ENCODE measurements at regions not wholly inside any gene's neighbourhood (a gene's known extent, or its start where the extent isn't known, plus 50 kb on each side); places are given as distances from the start of the nearest gene placed in this dataset.
"Not testable (repeated sequence)": the region's sequence is repeated elsewhere in the genome, so short reads cannot be mapped to it uniquely, and the experiment has no call there.

DNA sequence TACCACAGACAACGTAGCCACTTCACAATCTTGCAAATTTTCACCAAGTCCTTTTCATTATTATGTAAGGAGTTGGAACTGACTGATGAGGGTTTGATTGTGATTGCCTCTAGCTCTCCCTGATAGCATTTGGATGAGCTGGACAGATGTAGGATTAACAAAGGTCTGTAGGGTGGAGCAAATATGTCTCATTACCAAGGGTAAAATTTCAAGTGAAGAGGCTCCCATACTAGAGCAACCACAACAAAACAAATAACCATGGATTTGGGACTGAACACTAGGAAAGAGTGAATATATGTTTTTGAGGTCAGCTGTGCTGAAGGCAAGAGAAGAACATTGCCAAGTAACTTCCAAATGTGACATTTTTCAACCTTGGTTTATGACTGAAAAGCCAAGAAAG, 281.7 kb downstream of the NEBL start:
- no peak for DNase-seq (ENCODE audit: low read depth)

DNA sequence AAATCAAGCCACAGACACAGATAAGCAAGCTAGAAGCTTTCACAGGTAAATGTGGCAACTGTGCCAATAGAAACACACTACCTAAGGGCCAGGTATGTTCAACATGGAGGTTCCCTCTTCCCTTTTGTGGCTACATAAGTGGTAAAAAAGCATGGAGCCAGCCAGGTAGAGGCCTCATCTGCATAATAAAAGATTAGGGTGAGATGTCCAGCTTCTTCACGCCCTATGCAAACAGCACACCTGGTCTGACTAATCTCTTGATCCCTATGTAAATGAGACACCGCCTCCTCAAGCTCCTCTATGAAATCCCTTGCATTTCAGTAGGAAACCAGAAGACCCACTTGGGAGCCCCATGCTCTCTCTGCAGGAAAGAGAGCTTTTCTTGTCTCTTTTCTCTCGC, 282.2 kb downstream of the NEBL start:
- no peak for DNase-seq (ENCODE audit: low read depth)

DNA sequence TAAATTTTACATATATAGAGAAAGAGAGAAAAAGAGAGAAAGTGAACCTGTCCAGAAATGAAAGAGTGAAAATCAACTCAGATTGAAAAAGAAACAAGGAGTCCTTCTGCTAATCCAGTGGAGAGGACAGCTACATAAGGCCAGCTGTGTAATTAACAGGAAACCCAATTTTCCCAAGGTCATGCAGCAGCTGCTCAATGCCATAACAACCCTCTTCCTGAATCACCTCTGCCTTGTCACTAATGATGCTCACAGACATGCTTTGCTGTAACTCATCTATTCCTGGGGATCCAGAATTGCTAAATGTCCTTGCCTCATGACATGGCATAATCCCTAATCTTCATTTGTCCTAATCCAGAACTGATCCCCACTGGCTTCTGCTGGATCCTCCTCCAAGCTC, 288.6 kb downstream of the NEBL start:
- DNase-seq (ENCODE audit: low read depth), result no peak

DNA sequence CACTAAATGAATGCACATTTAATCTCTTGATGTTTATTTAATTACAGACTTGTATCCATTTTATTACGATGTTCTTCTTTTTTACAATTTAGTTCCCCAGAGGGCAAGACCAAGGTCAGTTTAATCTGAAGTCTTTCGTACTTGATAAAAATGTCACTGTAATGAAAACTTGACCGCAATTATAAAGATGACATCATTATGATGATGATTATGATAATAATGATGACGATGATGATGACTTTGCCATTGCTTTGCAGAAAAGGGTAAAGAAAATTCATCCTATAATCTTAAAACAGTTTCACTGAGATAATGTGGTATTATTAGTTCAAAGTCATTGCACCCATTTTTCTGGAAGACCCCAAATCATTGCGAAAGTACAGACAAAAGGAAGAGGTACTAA, 290.1 kb downstream of the NEBL start:
- DNase-seq (ENCODE audit: low read depth), result no peak

DNA sequence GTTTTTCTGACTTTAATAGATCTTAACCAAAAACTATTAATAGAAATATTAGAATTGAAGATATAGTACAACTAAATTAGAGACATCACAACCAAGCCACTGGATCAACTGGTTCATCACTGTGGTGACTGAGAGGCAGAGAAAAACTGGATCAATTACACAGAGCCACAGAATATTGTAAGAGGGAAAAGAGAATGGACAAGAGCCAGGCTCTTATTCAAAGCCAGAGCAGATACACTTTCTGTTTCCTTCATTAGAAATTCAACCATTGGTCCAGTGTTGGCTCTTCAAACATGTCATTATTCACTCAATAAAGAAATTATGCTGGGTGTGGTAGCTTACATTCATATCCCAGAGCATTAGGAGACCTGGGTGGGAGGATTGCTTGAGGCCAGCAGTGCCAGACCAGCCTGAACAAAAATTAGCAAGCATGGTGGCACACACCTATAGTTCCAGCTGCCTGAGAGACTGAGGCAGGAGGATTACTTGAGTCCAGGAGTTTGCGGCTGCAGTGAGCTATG, 295.1 kb downstream of the NEBL start:
- DNase-seq (ENCODE audit: low read depth), result no peak

DNA sequence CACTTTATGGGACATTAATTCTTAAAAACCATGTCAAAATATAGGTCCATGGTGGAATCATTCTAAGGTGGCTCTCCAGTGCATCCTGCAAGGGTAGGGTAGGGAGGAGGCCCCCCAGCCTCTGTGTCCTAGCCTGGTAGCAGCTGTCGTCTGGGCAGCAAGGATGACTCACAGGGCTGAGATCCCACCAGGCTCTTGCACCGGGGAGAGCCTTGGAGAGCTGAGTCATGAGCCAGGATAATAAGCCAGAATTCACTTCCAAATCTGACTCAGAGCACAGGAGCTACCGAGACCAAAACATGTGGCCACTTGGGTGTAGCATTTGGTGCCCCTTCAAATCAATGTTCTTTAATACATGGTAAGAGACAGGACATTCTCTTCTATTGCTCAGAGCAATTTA, 298.5 kb downstream of the NEBL start:
- peak; percentile 69 for DNase-seq (ENCODE audit: low read depth)

DNA sequence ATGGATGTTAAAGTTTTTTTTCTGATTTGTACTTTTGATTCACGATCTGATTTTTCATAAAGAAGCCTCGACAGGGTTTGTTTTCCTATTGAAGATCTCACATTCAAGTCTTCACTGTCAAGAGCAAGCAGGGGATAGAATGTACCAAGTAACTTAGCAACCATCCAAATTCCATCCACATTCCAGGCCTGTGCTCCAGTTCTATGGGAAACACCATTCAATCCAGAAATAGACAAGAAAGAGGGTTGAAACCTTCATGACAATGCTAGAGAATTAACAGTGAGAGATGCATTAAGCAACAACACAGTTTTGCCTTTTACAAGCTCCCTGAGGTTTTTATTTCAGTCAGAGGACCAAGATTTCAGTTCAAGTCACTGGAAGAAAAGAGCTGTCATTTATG, 300.2 kb downstream of the NEBL start:
- DNase-seq (ENCODE audit: low read depth), result no peak

DNA sequence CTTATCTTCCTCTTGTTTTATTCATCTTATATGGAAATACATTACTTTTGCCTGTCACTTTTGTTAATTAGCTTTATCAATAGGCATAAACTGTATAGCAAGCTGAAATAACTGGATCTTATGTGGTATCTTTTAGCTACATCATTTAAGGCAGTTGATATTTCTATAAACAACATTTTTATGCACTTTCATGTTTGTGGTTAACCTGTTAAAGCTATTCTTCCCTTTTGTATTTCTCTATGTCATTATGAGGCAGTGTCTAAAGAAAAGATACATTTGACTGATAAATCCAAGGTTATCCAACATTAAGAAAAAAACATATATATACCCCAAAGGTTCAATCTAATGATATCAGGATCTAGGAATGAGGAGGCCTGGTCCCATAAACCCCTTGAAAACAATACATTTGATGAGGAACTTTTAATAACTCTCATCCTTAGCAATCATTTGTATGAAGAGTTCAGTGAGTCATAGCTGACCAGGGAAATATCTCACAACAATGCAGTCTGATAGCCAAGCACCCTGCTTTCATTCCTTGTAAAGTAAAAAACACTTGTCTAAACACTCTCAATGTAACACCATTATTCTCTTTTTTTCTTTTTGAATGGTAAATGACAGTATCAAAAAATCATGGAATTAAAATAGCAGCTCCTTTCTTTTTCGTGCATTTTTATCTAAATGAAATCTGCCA, 300.9 kb downstream of the NEBL start:
- no peak for DNase-seq (ENCODE audit: low read depth)

DNA sequence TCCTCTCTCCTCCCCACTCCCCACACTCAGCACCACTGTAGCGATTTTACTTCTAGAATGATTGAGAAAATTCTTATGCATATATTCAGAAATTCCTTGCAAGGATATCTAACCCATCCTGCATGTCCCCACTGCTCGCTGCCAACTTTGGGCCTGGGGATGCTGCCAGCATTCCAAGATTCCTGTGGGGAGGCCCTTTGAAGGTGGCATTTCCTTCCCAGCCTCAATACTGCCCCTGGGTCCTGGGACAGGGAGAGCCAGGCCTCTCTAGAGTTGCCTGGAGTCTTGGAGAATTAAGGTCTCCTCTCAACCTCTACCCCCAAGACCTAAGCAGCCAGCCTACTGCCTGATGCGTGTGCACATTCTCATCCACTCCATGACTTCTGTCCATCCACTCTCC, 303.5 kb downstream of the NEBL start:
- DNase-seq (ENCODE audit: low read depth), result no peak

DNA sequence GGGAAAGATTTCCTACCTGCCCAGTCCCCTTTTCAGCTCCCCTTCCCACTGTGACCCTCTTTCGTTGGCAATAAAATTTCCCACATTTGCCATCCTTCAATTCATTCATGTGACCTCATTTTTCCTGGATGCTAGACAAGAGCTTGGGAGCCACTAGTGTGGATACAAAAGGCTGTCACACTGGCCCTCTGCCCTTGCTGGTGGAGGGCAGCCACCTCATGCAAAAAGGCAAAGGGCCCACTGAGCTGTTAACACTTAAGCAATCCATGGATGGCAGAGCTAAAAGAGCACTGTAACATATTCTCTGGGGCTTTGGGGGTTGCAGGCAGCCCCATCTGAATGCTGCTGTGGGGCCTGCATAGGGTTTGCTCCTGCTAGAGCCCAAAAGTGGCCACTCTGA, 315.1 kb downstream of the NEBL start:
- DNase-seq (ENCODE audit: low read depth), result no peak

DNA sequence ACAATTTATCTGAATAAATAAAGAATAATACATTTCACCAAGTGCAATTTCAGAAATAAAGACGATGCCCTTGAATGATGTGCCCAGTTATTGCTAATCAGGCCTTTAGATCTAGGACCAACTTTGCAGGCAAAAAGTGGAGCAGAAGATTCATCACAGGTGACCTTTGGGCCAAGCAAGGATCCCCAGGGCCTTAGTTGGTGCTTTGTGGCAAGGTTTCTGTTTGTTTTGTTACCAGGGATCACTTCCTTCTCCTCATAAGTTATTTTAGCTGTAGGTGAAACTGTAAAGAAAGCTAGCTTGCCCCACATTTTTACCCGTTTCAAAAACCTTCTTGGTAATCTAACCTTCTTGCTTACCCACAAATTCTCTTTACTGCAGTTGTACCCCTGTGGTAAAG, 323.2 kb downstream of the NEBL start:
- DNase-seq (ENCODE audit: low read depth), result no peak

DNA sequence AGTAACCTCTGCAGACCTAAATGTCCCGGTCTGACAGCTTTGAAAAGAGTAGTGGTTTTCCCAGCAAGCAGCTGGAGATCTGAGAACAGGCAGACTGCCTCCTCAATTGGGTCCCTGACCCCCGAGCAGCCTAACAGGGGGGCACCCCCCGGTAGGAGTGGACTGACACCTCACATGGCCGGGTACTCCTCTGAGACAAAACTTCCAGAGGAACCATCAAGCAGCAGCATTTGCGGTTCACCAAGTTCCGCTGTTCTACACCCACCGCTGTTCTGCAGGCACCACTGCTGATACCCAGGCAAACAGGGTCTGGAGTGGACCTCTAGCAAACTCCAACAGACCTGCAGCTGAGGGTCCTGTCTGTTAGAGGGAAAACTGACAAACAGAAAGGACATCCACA, 341.1 kb downstream of the NEBL start:
- not testable (repeated sequence) for DNase-seq (ENCODE audit: low read depth)

DNA sequence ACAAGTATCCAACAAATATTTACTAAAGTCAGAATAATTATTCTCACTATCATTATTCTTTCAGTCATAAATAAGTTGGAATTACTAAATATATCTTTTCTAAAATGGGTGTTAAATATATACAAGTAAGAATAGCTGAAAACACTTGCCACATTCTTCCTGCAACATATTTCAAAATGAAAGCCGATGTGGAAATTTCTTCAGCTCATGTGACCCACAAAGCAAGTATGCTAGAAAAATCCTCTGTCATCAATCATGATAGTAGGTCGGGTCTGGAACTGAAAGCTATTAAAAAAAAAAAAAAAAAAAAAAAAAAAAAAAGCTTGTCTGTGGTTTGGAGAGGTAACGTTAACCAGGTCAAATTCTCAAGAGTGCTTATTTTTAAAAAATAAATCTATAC, 344.7 kb downstream of the NEBL start:
- no peak for DNase-seq (ENCODE audit: low read depth)

DNA sequence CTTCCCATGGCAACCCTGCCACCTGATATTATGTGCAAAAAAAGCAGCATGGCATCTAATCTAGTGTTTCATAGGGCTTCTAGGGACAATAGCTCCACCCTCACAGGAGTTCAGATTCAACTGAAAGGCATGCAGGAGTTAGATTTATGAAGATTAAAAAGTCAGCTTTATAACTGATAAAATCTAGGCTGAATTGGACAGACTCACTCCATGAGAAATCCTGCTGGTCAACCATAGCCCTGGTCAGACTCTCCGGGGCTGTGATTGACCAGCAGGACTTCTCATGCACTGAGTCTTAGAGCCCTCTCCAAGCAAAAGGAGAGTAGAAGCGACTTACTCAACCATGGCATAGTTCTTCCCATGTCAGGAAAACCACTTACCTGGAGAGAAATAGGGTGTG, 345.4 kb downstream of the NEBL start:
- no peak for DNase-seq (ENCODE audit: low read depth)

DNA sequence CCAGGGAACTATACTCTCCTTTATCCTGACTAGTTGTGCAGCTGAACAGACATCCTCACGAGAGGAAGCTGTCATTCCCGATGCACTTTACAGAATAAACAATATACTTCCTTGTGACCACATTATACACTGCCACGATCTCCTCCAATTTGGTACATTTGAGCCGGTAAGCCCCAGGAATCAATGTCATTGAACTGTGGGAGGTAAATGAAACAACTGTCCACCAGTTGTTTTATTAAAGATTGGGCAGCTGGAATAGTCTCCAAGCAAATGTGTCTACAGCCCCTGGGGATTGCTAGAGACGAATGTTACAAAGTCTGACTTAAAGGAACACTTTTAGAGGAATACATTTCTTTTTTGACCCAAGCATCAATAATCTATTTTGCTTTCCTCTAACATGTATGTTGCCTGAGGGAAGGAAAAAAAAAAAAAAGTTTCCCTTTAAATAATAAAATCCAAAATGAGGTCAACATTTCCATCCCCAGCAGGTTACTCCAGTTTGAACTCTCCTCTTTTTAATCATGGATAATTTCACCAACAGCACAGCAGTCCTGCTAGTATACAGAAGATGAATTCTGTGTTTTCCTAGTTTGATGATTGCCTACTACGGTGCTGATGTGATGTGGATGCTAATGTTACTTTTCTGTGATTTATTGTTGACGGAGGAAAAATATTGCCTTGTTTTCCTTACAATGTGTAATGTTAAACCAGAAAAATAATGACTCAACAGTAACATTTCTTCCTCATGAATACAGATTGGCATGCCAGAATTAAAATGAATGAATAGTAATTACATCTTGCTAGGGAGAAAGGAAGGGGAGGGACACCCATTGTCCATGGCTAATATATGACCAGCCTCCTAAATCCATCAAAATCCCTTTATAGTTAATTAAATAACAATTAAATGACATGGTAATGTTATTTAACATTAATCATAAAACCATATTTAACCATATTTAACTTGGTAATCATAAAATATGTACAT, 360.9 kb downstream of the NEBL start:
- DNase-seq (ENCODE audit: low read depth), result no peak

DNA sequence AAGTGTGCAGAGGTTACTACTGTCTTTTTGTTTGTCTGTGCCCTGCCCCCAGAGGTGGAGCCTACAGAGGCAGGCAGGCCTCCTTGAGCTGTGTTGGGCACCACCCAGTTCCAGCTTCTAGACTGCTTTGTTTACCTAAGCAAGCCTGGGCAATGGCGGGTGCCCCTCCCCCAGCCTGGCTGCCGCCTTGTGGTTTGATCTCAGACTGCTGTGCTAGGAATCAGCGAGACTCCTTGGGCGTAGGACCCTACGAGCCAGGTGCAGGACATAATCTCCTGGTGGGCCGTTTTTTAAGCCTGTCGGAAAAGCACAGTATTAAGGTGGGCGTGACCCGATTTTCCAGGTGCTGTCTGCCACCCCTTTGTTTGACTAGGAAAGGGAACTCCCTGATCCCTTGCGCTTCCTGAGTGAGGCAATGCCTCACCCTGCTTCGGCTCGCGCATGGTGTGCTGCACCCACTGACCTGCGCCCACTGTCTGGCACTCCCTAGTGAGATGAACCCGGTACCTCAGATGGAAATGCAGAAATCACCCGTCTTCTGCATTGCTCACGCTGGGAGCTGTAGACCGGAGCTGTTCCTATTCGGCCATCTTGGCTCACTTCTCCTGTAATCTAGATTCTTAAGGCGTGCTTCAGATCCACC, 365.7 kb downstream of the NEBL start:
- DNase-seq (ENCODE audit: low read depth), result peak; percentile 1

DNA sequence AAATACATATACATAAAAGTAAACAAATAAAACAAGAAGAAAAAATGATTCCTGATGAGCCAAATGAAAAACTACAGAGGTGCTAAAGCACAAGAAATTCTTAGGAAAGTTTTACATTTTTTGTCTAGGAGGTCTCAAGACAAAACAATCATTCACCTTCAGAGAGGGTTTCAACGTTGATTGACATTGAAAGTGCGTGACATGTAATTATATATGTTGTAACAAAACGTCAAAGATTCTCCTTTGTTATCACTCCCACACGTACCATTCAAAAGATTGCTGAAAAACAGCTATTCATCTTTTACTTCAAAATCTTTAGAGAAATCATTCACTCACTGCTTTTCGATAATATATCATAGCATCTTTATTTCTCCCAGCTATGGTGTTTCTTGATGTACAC, 375.9 kb downstream of the NEBL start:
- DNase-seq (ENCODE audit: low read depth), result no peak

DNA sequence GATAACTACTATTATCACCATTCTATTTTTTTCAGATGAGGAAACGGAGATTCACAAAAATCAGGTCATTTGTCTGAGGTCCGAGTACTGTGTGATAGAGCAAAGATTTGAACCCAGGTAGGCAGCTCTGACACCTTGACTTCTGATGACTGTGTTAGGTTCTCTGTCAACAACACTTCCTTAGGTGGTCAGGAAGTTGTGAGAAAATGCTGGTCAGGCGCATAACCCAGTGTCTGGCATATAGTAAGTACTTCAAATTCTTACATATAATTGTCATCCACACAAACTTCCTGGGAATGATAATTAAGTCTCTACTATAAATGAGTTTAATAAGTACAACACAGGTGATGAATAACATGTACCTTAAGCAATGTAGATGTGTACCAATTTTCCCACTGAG, 381.5 kb downstream of the NEBL start:
- DNase-seq (ENCODE audit: low read depth), result no peak

DNA sequence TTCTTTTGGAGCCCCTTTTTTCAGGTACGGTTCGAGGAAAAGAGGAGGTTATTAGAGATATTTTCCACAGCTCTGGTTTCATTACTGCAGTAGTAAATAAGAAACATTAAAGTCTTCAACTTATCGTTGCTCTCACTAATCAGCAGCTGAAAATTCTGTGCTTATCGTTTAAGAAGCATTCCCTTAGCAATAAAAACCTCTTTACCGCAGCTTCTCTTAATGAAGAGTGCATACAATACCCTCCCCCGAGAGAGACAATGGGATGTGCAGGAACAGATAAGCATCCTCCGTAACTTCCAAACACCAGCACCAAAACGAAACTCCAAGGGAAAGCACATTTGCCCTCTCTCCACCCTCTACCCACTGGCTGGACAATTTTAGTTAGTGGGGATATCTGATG, 384.5 kb downstream of the NEBL start:
- no peak for DNase-seq (ENCODE audit: low read depth)

DNA sequence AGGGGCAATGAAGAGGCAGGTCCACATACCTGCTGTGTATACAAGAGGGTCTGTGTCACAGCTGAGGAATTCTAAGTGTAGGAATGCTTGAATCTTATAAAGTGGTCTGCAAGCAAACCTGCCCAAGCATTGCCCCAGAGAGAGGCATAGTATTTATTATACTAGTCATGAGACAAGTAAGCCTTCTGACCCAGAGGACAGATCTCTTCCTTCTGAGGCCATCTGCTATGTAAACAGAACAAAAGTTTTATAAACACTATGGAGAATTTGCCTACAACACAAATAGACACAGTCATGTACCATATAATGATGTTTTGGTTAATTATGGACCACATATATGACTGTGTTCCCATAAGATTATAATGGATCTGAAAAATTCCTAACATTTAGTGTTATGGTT, 388.2 kb downstream of the NEBL start:
- no peak for DNase-seq (ENCODE audit: low read depth)

DNA sequence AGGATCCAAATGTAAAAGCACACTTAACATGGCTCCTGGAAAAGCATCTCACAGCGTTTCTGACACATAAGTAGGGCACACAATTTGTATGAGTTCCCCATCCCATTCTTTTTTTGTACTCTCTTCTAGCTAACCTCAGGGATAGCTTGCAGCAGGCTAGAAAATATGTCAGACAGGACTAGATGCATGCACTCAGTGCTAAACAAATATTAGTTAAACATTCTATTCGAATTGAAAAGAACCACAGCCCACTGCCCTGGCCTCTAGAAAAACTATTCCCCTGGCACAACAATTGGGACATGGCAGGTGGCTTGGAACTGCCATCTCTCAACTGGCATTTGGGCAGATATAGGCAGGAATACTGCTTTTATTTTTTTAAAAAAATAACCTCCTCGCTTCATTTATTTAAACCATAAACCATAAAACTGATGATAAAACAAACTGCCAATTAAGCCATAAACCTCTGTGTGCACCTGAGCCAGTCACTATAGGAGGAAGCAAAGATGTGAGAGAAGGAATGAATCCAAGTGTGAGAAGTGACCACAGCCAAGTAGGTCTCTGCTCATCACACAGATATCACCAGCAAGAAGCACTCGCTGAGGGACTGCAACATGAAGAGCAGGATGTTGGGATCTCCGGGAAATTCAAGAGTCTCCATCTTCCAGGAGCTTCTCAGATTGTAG, 394.1 kb downstream of the NEBL start:
- no peak for DNase-seq (ENCODE audit: low read depth)

DNA sequence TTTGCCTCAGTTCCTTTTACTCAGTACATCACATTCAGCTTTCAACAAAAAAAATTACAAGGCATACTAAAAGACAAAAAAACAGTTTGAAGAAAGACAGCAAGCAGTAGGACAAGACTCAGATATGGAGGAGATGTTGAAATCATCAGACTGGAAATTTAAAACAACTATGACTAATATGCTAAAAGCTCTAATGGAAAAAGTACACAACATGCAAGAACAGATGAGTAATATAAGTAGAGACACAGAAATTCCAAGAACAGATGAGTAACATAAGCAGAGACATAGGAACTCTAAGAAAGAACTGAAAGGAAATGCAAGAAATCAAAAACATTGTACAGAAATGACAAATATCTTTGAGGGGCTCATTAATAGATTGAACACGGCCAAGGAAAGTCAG, 402.6 kb downstream of the NEBL start:
- no peak for DNase-seq (ENCODE audit: low read depth)
